C4-2B (cell line): ENCODE measurements at regions not wholly inside any gene's neighbourhood (a gene's known extent, or its start where the extent isn't known, plus 50 kb on each side); places are given as distances from the start of the nearest gene placed in this dataset.

Experiments used
- ZFX ChIP-seq: fragments of 450-650 bp; IDR thresholded peaks from 2 replicates; pipeline ENCODE4 v1.6.1; 2017
- TF ChIP-seq, protein P1 (sequence below): fragments of 450-650 bp; conservative IDR thresholded peaks from 2 replicates; pipeline ENCODE4 v1.5.1; 2017; ENCODE audit warnings: mild to moderate bottlenecking

DNA sequence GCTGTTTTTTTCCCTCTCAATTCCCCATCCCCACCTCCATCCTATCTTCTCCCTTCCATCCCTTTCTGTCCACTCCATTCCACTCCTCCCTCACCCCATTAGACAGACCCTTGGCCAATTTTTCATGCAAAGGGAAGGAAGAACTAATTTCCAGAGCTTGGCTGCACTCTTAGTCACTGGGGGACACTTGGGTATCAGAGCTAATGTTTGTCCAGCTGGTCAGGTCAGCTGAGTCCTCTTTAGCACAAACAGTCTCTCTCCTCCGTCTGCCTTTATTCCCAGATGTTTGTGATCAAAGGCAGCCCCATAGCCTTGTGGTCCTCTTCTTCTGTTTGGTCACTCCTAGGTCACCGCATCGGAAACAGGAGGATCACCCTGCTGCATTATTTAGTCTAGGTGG lies 148.5 kb downstream of the NMUR2 start:
- TF ChIP-seq, protein P1, sequence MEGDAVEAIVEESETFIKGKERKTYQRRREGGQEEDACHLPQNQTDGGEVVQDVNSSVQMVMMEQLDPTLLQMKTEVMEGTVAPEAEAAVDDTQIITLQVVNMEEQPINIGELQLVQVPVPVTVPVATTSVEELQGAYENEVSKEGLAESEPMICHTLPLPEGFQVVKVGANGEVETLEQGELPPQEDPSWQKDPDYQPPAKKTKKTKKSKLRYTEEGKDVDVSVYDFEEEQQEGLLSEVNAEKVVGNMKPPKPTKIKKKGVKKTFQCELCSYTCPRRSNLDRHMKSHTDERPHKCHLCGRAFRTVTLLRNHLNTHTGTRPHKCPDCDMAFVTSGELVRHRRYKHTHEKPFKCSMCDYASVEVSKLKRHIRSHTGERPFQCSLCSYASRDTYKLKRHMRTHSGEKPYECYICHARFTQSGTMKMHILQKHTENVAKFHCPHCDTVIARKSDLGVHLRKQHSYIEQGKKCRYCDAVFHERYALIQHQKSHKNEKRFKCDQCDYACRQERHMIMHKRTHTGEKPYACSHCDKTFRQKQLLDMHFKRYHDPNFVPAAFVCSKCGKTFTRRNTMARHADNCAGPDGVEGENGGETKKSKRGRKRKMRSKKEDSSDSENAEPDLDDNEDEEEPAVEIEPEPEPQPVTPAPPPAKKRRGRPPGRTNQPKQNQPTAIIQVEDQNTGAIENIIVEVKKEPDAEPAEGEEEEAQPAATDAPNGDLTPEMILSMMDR = no peak
- TF ChIP-seq ZFX = no peak
